Neural progenitor cell (in vitro differentiated cells): ENCODE measurements at regions not wholly inside any gene's neighbourhood (a gene's known extent, or its start where the extent isn't known, plus 50 kb on each side); places are given as distances from the start of the nearest gene placed in this dataset.

Source experiments
- DNase-seq: peaks from one replicate; pipeline ENCODE4 v3.0.0-alpha.2; 2016; ENCODE audit warnings: low spot score
- H2AFZ ChIP-seq: fragments of 200-600 bp; sonication (generic); replicated peaks from 2 replicates; pipeline ENCODE4 v1.6.1; 2016; ENCODE audit warnings: antibody characterized with exemption
- H3F3A ChIP-seq: fragments of 200-600 bp; sonication (generic); 2 replicates; pipeline ENCODE4 v1.6.1; 2016; ENCODE audit warnings: antibody characterized with exemption, low read depth
- H3K27ac ChIP-seq: fragments of 200-600 bp; sonication (generic); 2 replicates; pipeline ENCODE4 v1.5.1; 2016; ENCODE audit warnings: mild to moderate bottlenecking
- H3K27me3 ChIP-seq: fragments of 200-600 bp; sonication (generic); 2 replicates; pipeline ENCODE4 v1.6.1; 2016; ENCODE audit warnings: mild to moderate bottlenecking, moderate library complexity
- H3K36me3 ChIP-seq: fragments of 200-600 bp; sonication (generic); 2 replicates; pipeline ENCODE4 v1.5.1; 2016
- H3K4me1 ChIP-seq: fragments of 200-600 bp; sonication (generic); 2 replicates; pipeline ENCODE4 v1.6.1; 2016; ENCODE audit warnings: mixed run types
- H3K4me2 ChIP-seq: fragments of 200-600 bp; sonication (generic); 2 replicates; pipeline ENCODE4 v1.6.1; 2016
- H3K4me3 ChIP-seq: fragments of 200-600 bp; sonication (generic); 2 replicates; pipeline ENCODE4 v1.5.1; 2016
- H3K79me2 ChIP-seq: fragments of 200-600 bp; sonication (generic); 2 replicates; pipeline ENCODE4 v1.6.1; 2016; ENCODE audit warnings: low read depth
- H3K9ac ChIP-seq: fragments of 200-600 bp; sonication (generic); 2 replicates; pipeline ENCODE4 v1.6.1; 2016
- H3K9me3 ChIP-seq: fragments of 200-600 bp; sonication (generic); 2 replicates; pipeline ENCODE4 v1.5.1; 2016; ENCODE audit warnings: low read depth
- H4K20me1 ChIP-seq: fragments of 200-600 bp; sonication (generic); 2 replicates; pipeline ENCODE4 v1.6.1; 2016; ENCODE audit warnings: low read depth
- H3K27ac Mint-ChIP-seq: 3 replicates; pipeline ENCODE4 v1.8.0; 2021; ENCODE audit warnings: mixed read lengths
- H3K27me3 Mint-ChIP-seq: 2 replicates; pipeline ENCODE4 v1.8.0; 2022; ENCODE audit warnings: low read depth, mild to moderate bottlenecking, inconsistent platforms, moderate library complexity, mixed read lengths; ENCODE audit not compliant: insufficient read depth
- H3K36me3 Mint-ChIP-seq: 3 replicates; pipeline ENCODE4 v1.8.0; 2021; ENCODE audit warnings: mixed read lengths
- H3K4me1 Mint-ChIP-seq: 3 replicates; pipeline ENCODE4 v1.8.0; 2021; ENCODE audit warnings: mixed read lengths
- H3K4me3 Mint-ChIP-seq: 3 replicates; pipeline ENCODE4 v1.8.0; 2021; ENCODE audit warnings: mild to moderate bottlenecking, moderate library complexity, mixed read lengths
- H3K9me3 Mint-ChIP-seq: 3 replicates; pipeline ENCODE4 v1.8.0; 2020; ENCODE audit warnings: mixed read lengths
- EZH2 ChIP-seq: fragments of 200-600 bp; sonication (generic); IDR thresholded peaks from 2 replicates; pipeline ENCODE4 v1.6.1; 2017; ENCODE audit warnings: antibody characterized with exemption, mild to moderate bottlenecking, moderate library complexity
- EZH2phosphoT487 ChIP-seq: fragments of 200-600 bp; sonication (generic); IDR thresholded peaks from 2 replicates; pipeline ENCODE4 v1.6.1; 2017; ENCODE audit warnings: antibody characterized with exemption
- TF ChIP-seq, protein P1 (sequence below): fragments of 200-600 bp; sonication (generic); IDR thresholded peaks from 2 replicates; pipeline ENCODE4 v1.5.1; 2017; ENCODE audit warnings: antibody characterized with exemption, mild to moderate bottlenecking

DNA sequence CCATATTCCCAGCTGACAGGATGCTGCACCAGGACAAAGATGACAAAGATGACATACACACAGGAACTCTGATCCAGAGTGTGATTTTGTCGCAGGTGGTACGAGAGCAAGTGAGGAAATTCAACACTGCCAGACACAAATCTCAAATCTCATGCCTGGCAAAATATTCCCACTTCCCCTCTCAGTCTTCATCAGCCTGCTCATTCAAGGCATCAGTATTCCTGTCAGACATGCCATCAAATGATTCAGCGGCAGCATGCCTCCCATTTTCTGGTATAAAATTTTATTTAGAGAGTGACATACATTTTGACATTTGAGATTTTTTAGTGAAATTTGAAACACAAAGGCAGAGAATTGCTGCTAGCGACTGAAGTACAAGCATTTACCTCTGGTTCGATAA is 228.1 kb upstream of the LMCD1 start:
- H3K9me3 ChIP-seq, result no peaks in the 10 kb centered on the region
- TF ChIP-seq EZH2phosphoT487, result no peak
- TF ChIP-seq, protein P1, sequence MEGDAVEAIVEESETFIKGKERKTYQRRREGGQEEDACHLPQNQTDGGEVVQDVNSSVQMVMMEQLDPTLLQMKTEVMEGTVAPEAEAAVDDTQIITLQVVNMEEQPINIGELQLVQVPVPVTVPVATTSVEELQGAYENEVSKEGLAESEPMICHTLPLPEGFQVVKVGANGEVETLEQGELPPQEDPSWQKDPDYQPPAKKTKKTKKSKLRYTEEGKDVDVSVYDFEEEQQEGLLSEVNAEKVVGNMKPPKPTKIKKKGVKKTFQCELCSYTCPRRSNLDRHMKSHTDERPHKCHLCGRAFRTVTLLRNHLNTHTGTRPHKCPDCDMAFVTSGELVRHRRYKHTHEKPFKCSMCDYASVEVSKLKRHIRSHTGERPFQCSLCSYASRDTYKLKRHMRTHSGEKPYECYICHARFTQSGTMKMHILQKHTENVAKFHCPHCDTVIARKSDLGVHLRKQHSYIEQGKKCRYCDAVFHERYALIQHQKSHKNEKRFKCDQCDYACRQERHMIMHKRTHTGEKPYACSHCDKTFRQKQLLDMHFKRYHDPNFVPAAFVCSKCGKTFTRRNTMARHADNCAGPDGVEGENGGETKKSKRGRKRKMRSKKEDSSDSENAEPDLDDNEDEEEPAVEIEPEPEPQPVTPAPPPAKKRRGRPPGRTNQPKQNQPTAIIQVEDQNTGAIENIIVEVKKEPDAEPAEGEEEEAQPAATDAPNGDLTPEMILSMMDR, result no peak
- TF ChIP-seq EZH2, result no peak

DNA sequence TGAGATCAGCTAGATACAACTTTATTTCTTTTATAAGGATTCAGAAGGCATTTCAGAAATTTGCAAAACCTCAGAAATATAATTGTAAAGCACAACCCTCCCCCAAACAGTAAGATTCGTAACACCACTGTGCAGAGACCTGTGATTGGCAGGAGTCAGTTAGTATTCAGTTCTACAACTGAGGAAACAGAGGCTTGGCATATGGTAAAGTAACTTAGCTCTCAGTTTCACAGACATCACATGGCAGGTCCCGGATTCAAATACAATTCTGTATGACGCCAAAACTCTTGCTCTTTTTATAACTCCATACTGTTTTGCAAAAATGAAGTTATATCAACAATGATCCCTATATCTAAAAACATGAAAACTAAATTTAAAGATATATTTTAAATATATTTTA is 225.6 kb upstream of the LMCD1 start:
- H3K27me3 Mint-ChIP-seq, result peaks cover 7% of the 10 kb centered on the region
- Histone ChIP-seq H2AFZ (no peak overlapping the region), H3K27me3 (no peaks in the 10 kb centered on the region), H3K9ac (no peak overlapping the region), H3K9me3 (no peaks in the 10 kb centered on the region), H3K36me3 (no peaks in the 10 kb centered on the region), H3K4me1 (peaks cover 13% of the 10 kb centered on the region), H3K27ac (no peak overlapping the region), H3K4me3 (no peak overlapping the region), H4K20me1 (no peaks in the 10 kb centered on the region), H3K4me2 (no peak overlapping the region), H3F3A (no peaks in the 10 kb centered on the region), H3K79me2 (no peaks in the 10 kb centered on the region)
- H3K4me1 Mint-ChIP-seq, result peaks cover 26% of the 10 kb centered on the region
- no peak overlapping the region for H3K27ac Mint-ChIP-seq
- H3K36me3 Mint-ChIP-seq, result no peaks in the 10 kb centered on the region
- H3K9me3 Mint-ChIP-seq, result no peaks in the 10 kb centered on the region
- no peak for TF ChIP-seq EZH2
- no peak for DNase-seq
- no peak overlapping the region for H3K4me3 Mint-ChIP-seq

More for the DNA sequence above, 228.1 kb upstream of the LMCD1 start:
- peaks cover 2% of the 10 kb centered on the region for H3K27me3 Mint-ChIP-seq
- no peaks in the 10 kb centered on the region for H3K79me2 ChIP-seq
- H3K4me3 Mint-ChIP-seq, result no peak overlapping the region
- peaks cover 5% of the 10 kb centered on the region for H3K4me1 Mint-ChIP-seq
- H3K9ac ChIP-seq, result no peak overlapping the region
- no peak overlapping the region for H3K27ac ChIP-seq
- H3K4me3 ChIP-seq, result no peak overlapping the region
- no peak for DNase-seq
- H3K27ac Mint-ChIP-seq, result no peak overlapping the region
- no peaks in the 10 kb centered on the region for H3K4me1 ChIP-seq
- H4K20me1 ChIP-seq, result no peaks in the 10 kb centered on the region
- no peak overlapping the region for H3K4me2 ChIP-seq
- no peaks in the 10 kb centered on the region for H3K36me3 ChIP-seq
- no peaks in the 10 kb centered on the region for H3F3A ChIP-seq
- H3K36me3 Mint-ChIP-seq, result no peaks in the 10 kb centered on the region
- H3K9me3 Mint-ChIP-seq, result no peaks in the 10 kb centered on the region
- no peaks in the 10 kb centered on the region for H3K27me3 ChIP-seq
- no peak overlapping the region for H2AFZ ChIP-seq

DNA sequence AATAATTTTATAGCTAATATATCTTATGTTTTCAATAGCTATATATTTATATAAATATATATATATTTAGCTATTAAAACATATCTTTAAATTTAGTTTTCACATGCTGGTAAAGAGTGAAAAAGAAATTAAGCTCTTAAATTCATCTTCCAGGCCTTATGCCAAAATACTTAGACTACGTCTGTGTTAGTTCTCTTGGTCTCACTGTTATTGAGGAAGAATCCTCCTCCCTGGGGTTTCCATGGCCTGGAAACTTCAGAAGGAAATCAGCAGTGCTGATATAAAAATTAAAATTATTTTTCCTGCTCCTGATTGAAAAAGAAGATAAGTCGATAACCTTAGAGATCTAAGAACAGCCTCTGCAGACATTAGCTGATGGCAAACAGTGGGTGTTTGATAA is 225.1 kb upstream of the LMCD1 start:
- H3K9me3 Mint-ChIP-seq, result no peaks in the 10 kb centered on the region
- Histone ChIP-seq H3F3A (no peaks in the 10 kb centered on the region), H4K20me1 (no peaks in the 10 kb centered on the region), H3K4me2 (no peak overlapping the region), H3K9ac (no peak overlapping the region), H3K36me3 (no peaks in the 10 kb centered on the region), H3K79me2 (no peaks in the 10 kb centered on the region), H3K4me3 (no peak overlapping the region), H3K4me1 (peaks cover 13% of the 10 kb centered on the region), H3K27ac (no peak overlapping the region), H3K9me3 (no peaks in the 10 kb centered on the region), H2AFZ (no peak overlapping the region), H3K27me3 (no peaks in the 10 kb centered on the region)
- peaks cover 7% of the 10 kb centered on the region for H3K27me3 Mint-ChIP-seq
- no peak overlapping the region for H3K4me3 Mint-ChIP-seq
- TF ChIP-seq EZH2phosphoT487, result no peak
- no peak for TF ChIP-seq EZH2
- TF ChIP-seq, protein P1, result no peak
- H3K27ac Mint-ChIP-seq, result no peak overlapping the region
- no peaks in the 10 kb centered on the region for H3K36me3 Mint-ChIP-seq
- H3K4me1 Mint-ChIP-seq, result peaks cover 29% of the 10 kb centered on the region
- DNase-seq, result no peak

DNA sequence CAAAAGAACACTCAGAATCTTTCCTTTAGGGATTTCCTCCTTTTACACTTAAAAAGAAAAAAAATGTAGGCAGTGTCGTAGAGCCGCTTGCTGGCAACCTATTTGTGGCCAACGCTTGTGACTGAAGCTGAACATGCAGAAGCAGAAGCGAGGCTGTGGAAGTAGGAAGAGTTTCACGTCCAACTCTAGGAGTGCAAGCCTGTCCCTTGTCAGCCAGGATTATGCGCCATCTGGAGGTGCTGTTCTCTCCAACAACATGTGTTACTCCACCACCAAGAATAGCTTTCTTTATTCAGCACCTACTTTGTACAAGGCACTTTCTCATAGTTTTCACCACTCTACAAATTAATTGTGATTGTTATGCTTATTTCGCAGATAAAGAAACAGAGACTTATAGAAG is 223.2 kb upstream of the LMCD1 start:
- no peaks in the 10 kb centered on the region for H3K36me3 ChIP-seq
- H3F3A ChIP-seq, result no peaks in the 10 kb centered on the region
- H4K20me1 ChIP-seq, result no peaks in the 10 kb centered on the region
- no peak overlapping the region for H3K9ac ChIP-seq
- no peaks in the 10 kb centered on the region for H3K9me3 ChIP-seq
- H3K36me3 Mint-ChIP-seq, result no peaks in the 10 kb centered on the region
- H3K4me1 Mint-ChIP-seq, result peaks cover 29% of the 10 kb centered on the region
- no peaks in the 10 kb centered on the region for H3K79me2 ChIP-seq
- DNase-seq, result no peak
- H3K4me2 ChIP-seq, result no peak overlapping the region
- no peak overlapping the region for H2AFZ ChIP-seq
- no peak overlapping the region for H3K27ac ChIP-seq
- H3K4me1 ChIP-seq, result peaks cover 13% of the 10 kb centered on the region
- no peak overlapping the region for H3K4me3 Mint-ChIP-seq
- H3K27ac Mint-ChIP-seq, result no peak overlapping the region
- peaks cover 7% of the 10 kb centered on the region for H3K27me3 Mint-ChIP-seq
- TF ChIP-seq EZH2phosphoT487 (no peak), EZH2 (no peak)
- TF ChIP-seq, protein P1, result peak; percentile 31
- no peaks in the 10 kb centered on the region for H3K9me3 Mint-ChIP-seq
- no peak overlapping the region for H3K4me3 ChIP-seq
- no peaks in the 10 kb centered on the region for H3K27me3 ChIP-seq
